H1 (cell line): ENCODE measurements at regions not wholly inside any gene's neighbourhood (a gene's known extent, or its start where the extent isn't known, plus 50 kb on each side); places are given as distances from the start of the nearest gene placed in this dataset.
A peak's percentile ranks its signal among the peaks of the same experiment; 100 is the strongest.

ENCODE experiments used
- CTCF ChIA-PET: fragments of 300-600 bp; sonication (Branson Sonifier 250); formaldehyde crosslinking; loops from one replicate; lab custom pipeline; 2021; ENCODE audit not compliant: partially characterized antibody; lab: Charles Lee
- POLR2A ChIA-PET: fragments of 300-600 bp; sonication (Branson Sonifier 250); formaldehyde crosslinking; loops from one replicate; lab custom pipeline; 2021; ENCODE audit warnings: inconsistent platforms; ENCODE audit not compliant: partially characterized antibody; lab: Charles Lee
- DNase-seq, 2 experiments: peaks; one replicate each; pipeline versions ENCODE4 v3.0.0 to v3.0.0-alpha.2; 2010 to 2022; ENCODE audit warnings: low spot score in 2 of 2, low read depth in 1 of 2, mixed read lengths in 1 of 2
- FAIRE-seq: peaks from 2 replicates; lab custom pipeline; 2011; peaks lifted over from hg19 to GRCh38; lab: Jason Lieb, UNC
- H2AFZ ChIP-seq: 2 replicates; pipeline ENCODE4 v1.8.1; 2012; ENCODE audit warnings: low read length, inconsistent platforms
- H2AK5ac ChIP-seq: 2 replicates; pipeline ENCODE4 v1.6.1; 2013; ENCODE audit warnings: low read depth, low read length
- H2BK120ac ChIP-seq: replicated peaks from 2 replicates; pipeline ENCODE3; 2013; ENCODE audit warnings: low read depth, low read length, inconsistent platforms
- H2BK12ac ChIP-seq: 2 replicates; pipeline ENCODE4 v1.6.1; 2013; ENCODE audit warnings: low read depth, low read length
- H2BK15ac ChIP-seq: 2 replicates; pipeline ENCODE4 v1.6.1; 2013; ENCODE audit warnings: low read length
- H2BK20ac ChIP-seq: 2 replicates; pipeline ENCODE4 v1.6.1; 2013; ENCODE audit warnings: low read length
- H2BK5ac ChIP-seq: 2 replicates; pipeline ENCODE4 v1.6.1; 2013; ENCODE audit warnings: low read depth, low read length
- H3K14ac ChIP-seq: 2 replicates; pipeline ENCODE4 v1.6.1; 2013; ENCODE audit warnings: inconsistent platforms; ENCODE audit not compliant: insufficient read length
- H3K18ac ChIP-seq: 2 replicates; pipeline ENCODE4 v1.6.1; 2013; ENCODE audit warnings: low read length; ENCODE audit errors: extremely low read depth
- H3K23ac ChIP-seq: 2 replicates; pipeline ENCODE4 v1.6.1; 2013; ENCODE audit warnings: inconsistent platforms; ENCODE audit not compliant: insufficient read length
- H3K23me2 ChIP-seq: 2 replicates; pipeline ENCODE4 v1.6.1; 2013; ENCODE audit warnings: low read depth, low read length
- H3K27ac ChIP-seq: 2 replicates; pipeline ENCODE4 v1.6.1; 2011; ENCODE audit warnings: low read depth, low read length, inconsistent platforms
- H3K27me3 ChIP-seq, 4 experiments: replicated peaks in 1 of 4; 1 replicate in 1 of 4; 2 replicates in 3 of 4; pipeline versions ENCODE4 v1.6.1 to v1.8.1; 2011 to 2013; ENCODE audit warnings: low read length in 3 of 4, mild to moderate bottlenecking in 3 of 4, inconsistent platforms in 2 of 4, mixed read lengths in 2 of 4, moderate library complexity in 1 of 4; ENCODE audit not compliant: control insufficient read depth in 3 of 4, insufficient read depth in 3 of 4; ENCODE audit errors: extremely low read depth in 1 of 4
- H3K36me3 ChIP-seq, 4 experiments: 2 replicates each; pipeline versions ENCODE4 v1.6.1 to v1.8.1; 2011 to 2013; ENCODE audit warnings: mild to moderate bottlenecking in 4 of 4, low read length in 3 of 4, moderate library complexity in 2 of 4, control low read depth in 1 of 4, inconsistent platforms in 1 of 4; ENCODE audit not compliant: insufficient read depth in 4 of 4, control insufficient read depth in 2 of 4
- H3K4ac ChIP-seq: replicated peaks from 2 replicates; pipeline ENCODE3; 2013; ENCODE audit warnings: low read length, low read depth, mixed read lengths, inconsistent platforms; ENCODE audit not compliant: insufficient read length
- H3K4me1 ChIP-seq, 4 experiments: replicated peaks in 1 of 4; 1 replicate in 1 of 4; 2 replicates in 3 of 4; pipeline versions ENCODE4 v1.6.1 to v1.8.1; 2011 to 2013; ENCODE audit warnings: low read length in 3 of 4, inconsistent platforms in 2 of 4, mixed read lengths in 1 of 4; ENCODE audit not compliant: insufficient read depth in 4 of 4, control insufficient read depth in 3 of 4
- H3K4me2 ChIP-seq, 2 experiments: 2 replicates each; pipeline versions ENCODE4 v1.6.1 to v1.8.1; 2011 to 2013; ENCODE audit warnings: low read depth in 2 of 2, low read length in 2 of 2, control low read depth in 1 of 2, inconsistent platforms in 1 of 2, mild to moderate bottlenecking in 1 of 2; ENCODE audit not compliant: insufficient read depth in 1 of 2
- H3K4me3 ChIP-seq, 4 experiments: fragments of 200-600, 300-600 bp in 1 of 4; sonication (generic), shearing (Covaris generic), sonication (Bioruptor Twin) in 1 of 4; 2 replicates each; pipeline versions ENCODE4 v1.5.1 to v1.8.1; 2011 to 2016; ENCODE audit warnings: low read length in 4 of 4, low read depth in 3 of 4, control low read depth in 2 of 4, inconsistent platforms in 2 of 4, mild to moderate bottlenecking in 2 of 4, mixed read lengths in 1 of 4, moderate library complexity in 1 of 4; ENCODE audit not compliant: insufficient read depth in 2 of 4; ENCODE audit errors: extremely low read depth in 1 of 4
- H3K56ac ChIP-seq: replicated peaks from 2 replicates; pipeline ENCODE3; 2013; ENCODE audit warnings: low read depth, mild to moderate bottlenecking, mixed read lengths, low read length, inconsistent platforms; ENCODE audit not compliant: insufficient read length
- H3K79me1 ChIP-seq: 2 replicates; pipeline ENCODE4 v1.6.1; 2013; ENCODE audit warnings: low read depth, low read length, control low read depth
- H3K79me2 ChIP-seq, 2 experiments: 2 replicates each; pipeline versions ENCODE4 v1.6.1 to v1.8.1; 2012 to 2013; ENCODE audit warnings: low read length in 2 of 2, mild to moderate bottlenecking in 2 of 2, inconsistent platforms in 1 of 2; ENCODE audit not compliant: insufficient read depth in 2 of 2, control insufficient read depth in 1 of 2
- H3K9ac ChIP-seq, 4 experiments: replicated peaks in 1 of 4; 1 replicate in 1 of 4; 2 replicates in 3 of 4; pipeline versions ENCODE4 v1.6.1 to v1.8.1; 2011 to 2013; ENCODE audit warnings: low read depth in 3 of 4, low read length in 3 of 4, control low read depth in 2 of 4, mild to moderate bottlenecking in 2 of 4, moderate library complexity in 2 of 4, inconsistent platforms in 1 of 4; ENCODE audit errors: extremely low read depth in 1 of 4
- H3K9me3 ChIP-seq, 2 experiments: 2 replicates each; pipeline versions ENCODE4 v1.6.1 to v1.8.1; 2012 to 2013; ENCODE audit warnings: mild to moderate bottlenecking in 2 of 2, moderate library complexity in 2 of 2, control low read depth in 1 of 2, inconsistent platforms in 1 of 2, low read depth in 1 of 2, low read length in 1 of 2, mixed read lengths in 1 of 2; ENCODE audit not compliant: insufficient read depth in 2 of 2
- H4K20me1 ChIP-seq, 2 experiments: replicated peaks in 1 of 2; 2 replicates each; pipeline versions ENCODE3 to v1.8.1; 2011 to 2013; ENCODE audit warnings: inconsistent platforms in 2 of 2, low read length in 2 of 2, mild to moderate bottlenecking in 1 of 2; ENCODE audit not compliant: insufficient read depth in 2 of 2, control insufficient read depth in 1 of 2
- H4K5ac ChIP-seq: 2 replicates; pipeline ENCODE4 v1.6.1; 2013; ENCODE audit warnings: low read length, low read depth, mixed read lengths, inconsistent platforms; ENCODE audit not compliant: insufficient read length
- H4K8ac ChIP-seq: 2 replicates; pipeline ENCODE4 v1.8.0; 2013; ENCODE audit warnings: mild to moderate bottlenecking, moderate library complexity, low read length, inconsistent platforms; ENCODE audit not compliant: insufficient read depth; ENCODE audit errors: extremely low read depth
- H4K91ac ChIP-seq: replicated peaks from 2 replicates; pipeline ENCODE3; 2013; ENCODE audit warnings: low read length, mixed read lengths, inconsistent platforms; ENCODE audit not compliant: insufficient read length
- SP4 ChIP-seq: IDR thresholded peaks from 2 replicates; pipeline ENCODE4 v1.6.1; 2012; ENCODE audit warnings: low read length, inconsistent platforms
- WGBS, 2 experiments: shearing (Covaris generic) in 1 of 2; methylation state at CpG; one replicate each; pipeline versions ENCODE4 v1.1.6 to v1.1.7; 2013 to 2015; ENCODE audit warnings: low lambda C conversion rate in 2 of 2, mixed read lengths in 2 of 2, inconsistent platforms in 1 of 2, low coverage in 1 of 2, missing lambda C conversion rate in 1 of 2; ENCODE audit not compliant: insufficient replicate concordance in 2 of 2, insufficient coverage in 1 of 2, insufficient read length in 1 of 2; ENCODE audit errors: extremely low coverage in 1 of 2, missing lambda C conversion rate in 1 of 2; 5-methylcytosine and 5-hydroxymethylcytosine counted together

GRCh38 chr12:119938049-119938667 is 50.9 kb upstream of the BICDL1 start:
- Histone ChIP-seq H4K8ac (no peak overlapping the region), H3K23me2 (no peaks in the 10 kb centered on the region), H3K36me3 (no peaks in the 10 kb centered on the region), H3K56ac (no peak overlapping the region), H2BK15ac (no peak overlapping the region), H3K79me1 (no peaks in the 10 kb centered on the region), H2BK5ac (no peak overlapping the region), H4K5ac (no peak overlapping the region), H2BK12ac (no peak overlapping the region), H3K4me3 (no peak overlapping the region), H3K9me3 (no peaks in the 10 kb centered on the region), H4K20me1 (no peaks in the 10 kb centered on the region), H3K18ac (no peak overlapping the region), H2AFZ (no peak overlapping the region), H3K79me2 (no peaks in the 10 kb centered on the region), H3K27ac (no peak overlapping the region), H2BK20ac (no peak overlapping the region), H2AK5ac (no peak overlapping the region), H3K23ac (no peak overlapping the region), H3K4me2 (no peak overlapping the region), H2BK120ac (no peak overlapping the region), H4K91ac (no peak overlapping the region), H3K14ac (no peak overlapping the region), H3K9ac (no peak overlapping the region), H3K4me1 (peaks cover 0 to 7% (median 1%) of the 10 kb centered on the region in 4 experiments; a peak in 2 of 7 replicates), H3K27me3 (no peaks in the 10 kb centered on the region), H3K4ac (no peak overlapping the region)
- WGBS, 2 experiments = 55% methylated on average over 9 of the region's 9 CpGs; no CpG with 5 or more reads in 1 of the 2 experiments
- ChIA-PET POLR2A (no interaction called here), CTCF (interaction anchor here (0.6 to 1.9 kb wide), 7 partner anchors 12 to 277 kb away, joined by 3 to 6 read pairs (median 3); no protein-coding TSS in a partner anchor)
- DNase-seq (peak; percentile 5 to 87), FAIRE-seq (peak; percentile 78)
- TF ChIP-seq SP4 = no peak
